Stimulated activated CD4-positive, alpha-beta T cell treated with anti-CD3 and anti-CD28 coated beads, Interleukin-12 subunit alpha, Interleukin-12 subunit beta, amount 100 ng/mL, for 48 hours (primary cell): ENCODE measurements at regions not wholly inside any gene's neighbourhood (a gene's known extent, or its start where the extent isn't known, plus 50 kb on each side); places are given as distances from the start of the nearest gene placed in this dataset.
"Not testable (repeated sequence)": the region's sequence is repeated elsewhere in the genome, so short reads cannot be mapped to it uniquely, and the experiment has no call there.

Source experiments
- DNase-seq, 3 donors: peaks; one replicate each; pipeline ENCODE4 v3.0.0-alpha.2; 2020; ENCODE audit warnings: low read depth in 2 of 3, low spot score in 1 of 3

GRCh38 chr9:94188246-94188645 is 70.9 kb upstream of the ZNF169 start:
- DNase-seq = no peak

DNA sequence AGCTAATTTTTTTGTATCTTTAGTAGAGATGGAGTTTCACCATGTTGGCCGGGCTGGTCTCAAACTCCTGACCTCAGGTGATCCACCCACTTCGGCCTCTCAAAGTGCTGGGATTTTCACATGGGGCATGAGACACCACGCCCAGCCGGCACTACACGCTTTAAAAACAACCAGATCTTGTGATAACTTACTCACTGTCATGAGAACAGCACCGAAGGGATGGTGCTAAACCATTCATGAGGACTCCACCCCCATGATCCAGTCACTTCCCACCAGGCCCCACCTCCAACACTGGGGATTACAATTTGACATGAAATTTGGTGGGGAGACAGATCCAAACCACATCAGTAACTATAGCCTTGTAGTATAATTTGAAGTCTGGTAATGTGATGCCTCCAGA is 67.4 kb upstream of the ZNF169 start:
- not testable (repeated sequence) for DNase-seq

- DNase-seq = no peak
Observed at GRCh38 chr9:94198414-94198813, 60.7 kb upstream of the ZNF169 start.

- no peak for DNase-seq
Observed at GRCh38 chr9:94199776-94200175, 59.3 kb upstream of the ZNF169 start.

GRCh38 chr9:94204174-94204573 is 54.9 kb upstream of the ZNF169 start:
- DNase-seq = no peak

GRCh38 chr9:94207781-94208180 is 51.3 kb upstream of the ZNF169 start:
- no peak for DNase-seq
